PC-9 (cell line): ENCODE measurements at regions not wholly inside any gene's neighbourhood (a gene's known extent, or its start where the extent isn't known, plus 50 kb on each side); places are given as distances from the start of the nearest gene placed in this dataset.

Experiments used
- BruUV-seq: library from RNA; stranded (reverse); fragments of 400-500 nt; replicated peaks from 2 replicates; lab custom pipeline; 2021; lab: Mats Ljungman, UMichigan
- CTCF ChIA-PET: fragments of 300-600 bp; sonication (Branson Sonifier 250); formaldehyde crosslinking; loops from one replicate; lab custom pipeline; 2022; ENCODE audit warnings: antibody characterized with exemption; lab: Charles Lee
- POLR2A ChIA-PET: fragments of 300-600 bp; sonication (Branson Sonifier 250); formaldehyde crosslinking; loops from one replicate; lab custom pipeline; 2022; ENCODE audit warnings: antibody characterized with exemption; ENCODE audit not compliant: unreplicated experiment; lab: Charles Lee
- DNase-seq, 2 experiments: peaks; one replicate each; pipeline versions ENCODE4 v3.0.0 to v3.0.0-alpha.2; 2015 to 2022; ENCODE audit warnings: mixed read lengths in 1 of 2
- H2AFZ ChIP-seq: fragments of 200-600 bp; sonication (generic); 2 replicates; pipeline ENCODE4 v1.8.1; 2017; ENCODE audit warnings: antibody characterized with exemption
- H3F3A ChIP-seq: fragments of 200-600 bp; sonication (generic); 2 replicates; pipeline ENCODE4 v1.8.1; 2017; ENCODE audit warnings: antibody characterized with exemption, mild to moderate bottlenecking, low read depth; ENCODE audit not compliant: insufficient read depth
- H3K27ac ChIP-seq: fragments of 200-600 bp; sonication (generic); 2 replicates; pipeline ENCODE4 v1.6.1; 2016; ENCODE audit warnings: mixed run types
- H3K27me3 ChIP-seq: fragments of 200-600 bp; sonication (generic); 2 replicates; pipeline ENCODE4 v1.6.1; 2016; ENCODE audit warnings: low read depth, mixed run types; ENCODE audit not compliant: insufficient read depth
- H3K36me3 ChIP-seq: fragments of 200-600 bp; sonication (generic); 2 replicates; pipeline ENCODE4 v1.6.1; 2016; ENCODE audit warnings: low read depth, mixed run types
- H3K4me1 ChIP-seq: fragments of 200-600 bp; sonication (generic); replicated peaks from 2 replicates; pipeline ENCODE4 v1.6.1; 2016; ENCODE audit warnings: mixed run types; ENCODE audit not compliant: insufficient read depth
- H3K4me2 ChIP-seq: fragments of 200-600 bp; sonication (generic); 2 replicates; pipeline ENCODE4 v1.6.1; 2017; ENCODE audit warnings: mixed run types
- H3K4me3 ChIP-seq: fragments of 200-600 bp; sonication (generic); 2 replicates; pipeline ENCODE4 v1.6.1; 2016; ENCODE audit warnings: mixed run types
- H3K79me2 ChIP-seq: fragments of 200-600 bp; sonication (generic); 2 replicates; pipeline ENCODE4 v1.6.1; 2017; ENCODE audit warnings: low read depth, mixed run types
- H3K9me2 ChIP-seq: fragments of 200-600 bp; sonication (generic); 2 replicates; pipeline ENCODE4 v1.8.1; 2017; ENCODE audit warnings: mild to moderate bottlenecking; ENCODE audit not compliant: insufficient read depth
- H3K9me3 ChIP-seq: fragments of 200-600 bp; sonication (generic); 2 replicates; pipeline ENCODE4 v1.8.1; 2016; ENCODE audit warnings: low read depth; ENCODE audit not compliant: insufficient read depth
- H4K20me1 ChIP-seq: fragments of 200-600 bp; sonication (generic); 2 replicates; pipeline ENCODE4 v1.8.1; 2017; ENCODE audit not compliant: insufficient read depth
- CTCF ChIP-seq: fragments of 200-600 bp; sonication (generic); conservative IDR thresholded peaks from 2 replicates; pipeline ENCODE4 v1.6.1; 2017; ENCODE audit warnings: mixed run types, antibody characterized with exemption, mild to moderate bottlenecking, moderate library complexity
- EZH2 ChIP-seq: fragments of 200-600 bp; sonication (generic); IDR thresholded peaks from 2 replicates; pipeline ENCODE4 v1.8.0; 2017; ENCODE audit warnings: antibody characterized with exemption, low read depth
- intact Hi-C: fragments of 100-400 bp; cut with micrococcal nuclease; formaldehyde crosslinking; loops from one replicate; pipeline ENCODE4 v1.10.0; 2022; ENCODE audit not compliant: unreplicated experiment

- Histone ChIP-seq H3K9me2 (no peaks in the 10 kb centered on the region), H3K27ac (no peak overlapping the region), H3K4me1 (no peaks in the 10 kb centered on the region), H3K27me3 (no peaks in the 10 kb centered on the region), H3F3A (no peaks in the 10 kb centered on the region), H4K20me1 (no peaks in the 10 kb centered on the region), H3K9me3 (no peaks in the 10 kb centered on the region), H3K4me2 (no peak overlapping the region), H3K36me3 (no peaks in the 10 kb centered on the region), H2AFZ (no peak overlapping the region), H3K4me3 (no peak overlapping the region), H3K79me2 (no peaks in the 10 kb centered on the region)
- ChIA-PET CTCF (no interaction called here), POLR2A (no interaction called here)
- no peak for DNase-seq
- intact Hi-C loops = no loop called here
- BruUV-seq = no TSS peak
- no peak for TF ChIP-seq CTCF
- TF ChIP-seq EZH2 = no peak
Observed at GRCh38 chr5:122252319-122252718, 59.7 kb upstream of the SNCAIP start.

DNA sequence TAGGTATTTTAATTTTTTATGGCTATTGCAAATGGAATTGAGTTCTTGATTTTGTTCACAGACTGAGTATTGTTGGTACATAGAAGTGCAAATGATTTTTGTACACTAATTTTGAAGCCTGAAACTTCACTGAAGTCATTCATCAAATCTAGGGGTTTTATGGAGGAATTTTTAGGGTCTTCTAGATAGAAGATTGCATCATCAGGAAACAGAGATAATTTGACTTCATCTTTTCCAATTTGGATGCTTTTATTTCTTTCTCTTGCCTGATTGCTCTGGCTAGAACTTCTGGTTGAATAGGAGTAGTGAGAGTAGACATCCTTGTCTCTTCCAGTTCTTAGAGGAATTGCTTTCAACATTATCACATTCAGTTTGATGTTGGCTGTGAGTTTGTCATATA is 58.2 kb upstream of the SNCAIP start:
- no peaks in the 10 kb centered on the region for H3K27me3 ChIP-seq
- H3K9me2 ChIP-seq = no peaks in the 10 kb centered on the region
- no peak overlapping the region for H2AFZ ChIP-seq
- no peaks in the 10 kb centered on the region for H3K9me3 ChIP-seq
- ChIA-PET CTCF (no interaction called here), POLR2A (no interaction called here)
- H3K36me3 ChIP-seq = no peaks in the 10 kb centered on the region
- TF ChIP-seq EZH2 (no peak), CTCF (no peak)
- no peaks in the 10 kb centered on the region for H3F3A ChIP-seq
- intact Hi-C loops = no loop called here
- no peak overlapping the region for H3K4me2 ChIP-seq
- H3K79me2 ChIP-seq = no peaks in the 10 kb centered on the region
- BruUV-seq = no TSS peak
- no peak overlapping the region for H3K4me3 ChIP-seq
- H3K4me1 ChIP-seq = no peaks in the 10 kb centered on the region
- no peak for DNase-seq
- no peaks in the 10 kb centered on the region for H4K20me1 ChIP-seq
- no peak overlapping the region for H3K27ac ChIP-seq

GRCh38 chr5:122256388-122256787 is 55.6 kb upstream of the SNCAIP start:
- BruUV-seq = no TSS peak
- no peaks in the 10 kb centered on the region for H3K4me1 ChIP-seq
- TF ChIP-seq EZH2 = no peak
- TF ChIP-seq CTCF = no peak
- POLR2A ChIA-PET = no interaction called here
- H4K20me1 ChIP-seq = no peaks in the 10 kb centered on the region
- no peak for DNase-seq
- H3K27me3 ChIP-seq = no peaks in the 10 kb centered on the region
- H3K36me3 ChIP-seq = no peaks in the 10 kb centered on the region
- no peaks in the 10 kb centered on the region for H3K9me2 ChIP-seq
- no peaks in the 10 kb centered on the region for H3F3A ChIP-seq
- no peaks in the 10 kb centered on the region for H3K79me2 ChIP-seq
- H3K4me2 ChIP-seq = no peak overlapping the region
- intact Hi-C loops = no loop called here
- no peak overlapping the region for H3K27ac ChIP-seq
- no peak overlapping the region for H3K4me3 ChIP-seq
- CTCF ChIA-PET = no interaction called here
- no peak overlapping the region for H2AFZ ChIP-seq
- H3K9me3 ChIP-seq = no peaks in the 10 kb centered on the region
